Activated T-helper 9 cell treated with anti-CD3 and anti-CD28 coated beads, Interleukin-2, amount 50 U/mL, for 16 hours (primary cell): ENCODE measurements at regions not wholly inside any gene's neighbourhood (a gene's known extent, or its start where the extent isn't known, plus 50 kb on each side); places are given as distances from the start of the nearest gene placed in this dataset.

ENCODE experiments used
- DNase-seq: peaks from one replicate; pipeline ENCODE4 v3.0.0-alpha.2; 2020; ENCODE audit warnings: low read depth

GRCh38 chr1:221105578-221105977 lies 226.3 kb downstream of the HLX start:
- DNase-seq: no peak

- DNase-seq: no peak
These were observed 227.4 kb downstream of the HLX start for GRCh38 chr1:221106616-221107015.

- no peak for DNase-seq
These were observed 230.7 kb downstream of the HLX start for GRCh38 chr1:221109930-221110329.

- no peak for DNase-seq
These were observed 237.9 kb downstream of the HLX start for GRCh38 chr1:221117133-221117532.

- no peak for DNase-seq
These were observed 238.3 kb downstream of the HLX start for GRCh38 chr1:221117548-221117951.

- DNase-seq: no peak
These were observed 239.1 kb downstream of the HLX start for GRCh38 chr1:221118176-221118937.

- DNase-seq: no peak
These were observed 239.7 kb downstream of the HLX start for GRCh38 chr1:221118938-221119320.

GRCh38 chr1:221122501-221122900 lies 243.3 kb downstream of the HLX start:
- DNase-seq: no peak

- DNase-seq: no peak
These were observed 246.7 kb downstream of the HLX start for GRCh38 chr1:221125976-221126375.

GRCh38 chr1:221137666-221138065 lies 258.4 kb downstream of the HLX start:
- no peak for DNase-seq

- no peak for DNase-seq
These were observed 259.3 kb downstream of the HLX start for GRCh38 chr1:221138516-221138915.

- no peak for DNase-seq
These were observed 260.7 kb downstream of the HLX start for GRCh38 chr1:221139991-221140390.

- no peak for DNase-seq
These were observed 261.9 kb downstream of the HLX start for GRCh38 chr1:221141096-221141495.

- DNase-seq: no peak
These were observed 262.5 kb downstream of the HLX start for GRCh38 chr1:221141606-221142285.

- no peak for DNase-seq
These were observed 269.4 kb downstream of the HLX start for GRCh38 chr1:221148660-221149059.

GRCh38 chr1:221149111-221149510 lies 269.9 kb downstream of the HLX start:
- no peak for DNase-seq

GRCh38 chr1:221149555-221150075 lies 270.4 kb downstream of the HLX start:
- no peak for DNase-seq

GRCh38 chr1:221150996-221151395 lies 271.8 kb downstream of the HLX start:
- DNase-seq: no peak

- DNase-seq: no peak
These were observed 275.7 kb downstream of the HLX start for GRCh38 chr1:221154932-221155331.

GRCh38 chr1:221157026-221157761 lies 278.0 kb downstream of the HLX start:
- DNase-seq: no peak

- DNase-seq: no peak
These were observed 280.4 kb downstream of the HLX start for GRCh38 chr1:221159608-221160007.

GRCh38 chr1:221161571-221162041 lies 282.4 kb downstream of the HLX start:
- no peak for DNase-seq

- no peak for DNase-seq
These were observed 283.1 kb downstream of the HLX start for GRCh38 chr1:221162352-221162751.
